Panc1 (cell line): ENCODE measurements at regions not wholly inside any gene's neighbourhood (a gene's known extent, or its start where the extent isn't known, plus 50 kb on each side); places are given as distances from the start of the nearest gene placed in this dataset.

Experiments
- CTCF ChIP-seq: fragments of 450-650 bp; IDR thresholded peaks from 2 replicates; pipeline ENCODE4 v1.5.1; 2017; ENCODE audit warnings: mild to moderate bottlenecking
- POLR2AphosphoS5 ChIP-seq: IDR thresholded peaks from 2 replicates; pipeline ENCODE4 v1.6.1; 2012; ENCODE audit warnings: mild to moderate bottlenecking, low read depth, low read length, moderate library complexity
- REST ChIP-seq, 2 experiments: IDR thresholded peaks; 2 replicates each; pipeline ENCODE4 v1.6.1; 2011 to 2012; ENCODE audit warnings: low read depth in 2 of 2, control low read depth in 1 of 2, low read length in 1 of 2, mild to moderate bottlenecking in 1 of 2, moderate library complexity in 1 of 2; ENCODE audit not compliant: insufficient read depth in 1 of 2
- TCF7L2 ChIP-seq: IDR thresholded peaks from 2 replicates; pipeline ENCODE4 v1.6.1; 2011; ENCODE audit warnings: mild to moderate bottlenecking, low read depth, low read length, inconsistent platforms

- TF ChIP-seq REST (IDR thresholded peaks at IDR 0.05; ENCODE audit: insufficient read depth in 1 of 2, low read depth in 2 of 2, low read length in 1 of 2) (no peak), CTCF (no peak), POLR2AphosphoS5 (no peak), TCF7L2 (no peak)
Observed at GRCh38 chr12:84551373-84551772, 361.2 kb downstream of the SLC6A15 start.
